ENCODE measurements at regions not wholly inside any gene's neighbourhood (a gene's known extent, or its start where the extent isn't known, plus 50 kb on each side); places are given as distances from the start of the nearest gene placed in this dataset.

- Histone ChIP-seq H3K9me3 (ENCODE audit: low read depth, low read length, poor library complexity, severe bottlenecking) (no peaks in the 10 kb centered on the region), H3K36me3 (ENCODE audit: insufficient read depth, low read length, poor library complexity, severe bottlenecking) (no peaks in the 10 kb centered on the region), H3K27ac (ENCODE audit: low read depth, low read length, poor library complexity, severe bottlenecking) (no peak overlapping the region), H3K4me3 (ENCODE audit: low read depth, low read length, poor library complexity, severe bottlenecking) (no peak overlapping the region), H3K27me3 (replicated peaks; ENCODE audit: insufficient read depth, low read depth, low read length, poor library complexity) (no peaks in the 10 kb centered on the region), H3K4me1 (ENCODE audit: insufficient read depth, low read length, poor library complexity, severe bottlenecking) (no peaks in the 10 kb centered on the region)
- ChIA-PET CTCF (no interaction called here), POLR2A (ENCODE audit: low non-redundant PET) (no interaction called here)
- intact Hi-C loops (cut with micrococcal nuclease; ENCODE audit: unreplicated experiment): no loop called here
- TF ChIP-seq, protein P1, sequence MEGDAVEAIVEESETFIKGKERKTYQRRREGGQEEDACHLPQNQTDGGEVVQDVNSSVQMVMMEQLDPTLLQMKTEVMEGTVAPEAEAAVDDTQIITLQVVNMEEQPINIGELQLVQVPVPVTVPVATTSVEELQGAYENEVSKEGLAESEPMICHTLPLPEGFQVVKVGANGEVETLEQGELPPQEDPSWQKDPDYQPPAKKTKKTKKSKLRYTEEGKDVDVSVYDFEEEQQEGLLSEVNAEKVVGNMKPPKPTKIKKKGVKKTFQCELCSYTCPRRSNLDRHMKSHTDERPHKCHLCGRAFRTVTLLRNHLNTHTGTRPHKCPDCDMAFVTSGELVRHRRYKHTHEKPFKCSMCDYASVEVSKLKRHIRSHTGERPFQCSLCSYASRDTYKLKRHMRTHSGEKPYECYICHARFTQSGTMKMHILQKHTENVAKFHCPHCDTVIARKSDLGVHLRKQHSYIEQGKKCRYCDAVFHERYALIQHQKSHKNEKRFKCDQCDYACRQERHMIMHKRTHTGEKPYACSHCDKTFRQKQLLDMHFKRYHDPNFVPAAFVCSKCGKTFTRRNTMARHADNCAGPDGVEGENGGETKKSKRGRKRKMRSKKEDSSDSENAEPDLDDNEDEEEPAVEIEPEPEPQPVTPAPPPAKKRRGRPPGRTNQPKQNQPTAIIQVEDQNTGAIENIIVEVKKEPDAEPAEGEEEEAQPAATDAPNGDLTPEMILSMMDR (conservative IDR thresholded peaks at IDR 0.05; ENCODE audit: low read depth, low read length): no peak
- no peak for TF ChIP-seq EZH2 (IDR thresholded peaks at IDR 0.05; ENCODE audit: borderline replicate concordance, low read depth, low read length, poor library complexity, severe bottlenecking)
- BruUV-seq (replicated peaks): no TSS peak
- DNase-seq (ENCODE audit: low spot score): no peak
These were observed 179.9 kb upstream of the C11orf87 start for GRCh38 chr11:109241988-109242536.

DNA sequence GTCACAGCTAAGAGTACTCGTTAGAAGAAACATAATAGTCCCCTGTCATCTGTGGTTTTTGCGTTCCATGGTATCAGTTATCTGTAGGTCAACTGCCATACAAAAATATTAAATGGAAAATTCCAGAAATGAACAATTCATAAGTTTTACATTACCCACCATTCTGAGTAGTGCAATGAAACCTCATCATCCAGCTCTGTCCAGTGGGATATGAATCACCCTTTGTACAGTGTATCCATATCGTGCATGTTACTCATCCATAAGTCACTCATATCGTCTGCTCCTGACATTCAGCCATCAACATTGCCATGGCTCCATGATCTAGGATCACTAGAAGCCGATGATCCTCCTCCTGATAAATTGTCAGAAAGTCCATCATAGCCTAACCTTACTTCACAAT is 174.9 kb upstream of the C11orf87 start:
- no peaks in the 10 kb centered on the region for H3K36me3 ChIP-seq (ENCODE audit: insufficient read depth, low read length, poor library complexity, severe bottlenecking)
- TF ChIP-seq EZH2 (IDR thresholded peaks at IDR 0.05; ENCODE audit: borderline replicate concordance, low read depth, low read length, poor library complexity, severe bottlenecking): no peak
- TF ChIP-seq, protein P1 (conservative IDR thresholded peaks at IDR 0.05; ENCODE audit: low read depth, low read length): no peak
- H3K27ac ChIP-seq (ENCODE audit: low read depth, low read length, poor library complexity, severe bottlenecking): no peak overlapping the region
- DNase-seq (ENCODE audit: low spot score): no peak
- intact Hi-C loops (cut with micrococcal nuclease; ENCODE audit: unreplicated experiment): no loop called here
- no peaks in the 10 kb centered on the region for H3K9me3 ChIP-seq (ENCODE audit: low read depth, low read length, poor library complexity, severe bottlenecking)
- no peaks in the 10 kb centered on the region for H3K4me1 ChIP-seq (ENCODE audit: insufficient read depth, low read length, poor library complexity, severe bottlenecking)
- no peaks in the 10 kb centered on the region for H3K27me3 ChIP-seq (replicated peaks; ENCODE audit: insufficient read depth, low read depth, low read length, poor library complexity)
- no TSS peak for BruUV-seq (replicated peaks)
- POLR2A ChIA-PET (ENCODE audit: low non-redundant PET): no interaction called here
- no peak overlapping the region for H3K4me3 ChIP-seq (ENCODE audit: low read depth, low read length, poor library complexity, severe bottlenecking)
- CTCF ChIA-PET: no interaction called here

GRCh38 chr11:109249597-109249996 is 172.4 kb upstream of the C11orf87 start:
- CTCF ChIA-PET: no interaction called here
- no peaks in the 10 kb centered on the region for H3K4me1 ChIP-seq (ENCODE audit: insufficient read depth, low read length, poor library complexity, severe bottlenecking)
- H3K27me3 ChIP-seq (replicated peaks; ENCODE audit: insufficient read depth, low read depth, low read length, poor library complexity): no peaks in the 10 kb centered on the region
- H3K27ac ChIP-seq (ENCODE audit: low read depth, low read length, poor library complexity, severe bottlenecking): no peak overlapping the region
- BruUV-seq (replicated peaks): no TSS peak
- H3K9me3 ChIP-seq (ENCODE audit: low read depth, low read length, poor library complexity, severe bottlenecking): no peaks in the 10 kb centered on the region
- intact Hi-C loops (cut with micrococcal nuclease; ENCODE audit: unreplicated experiment): no loop called here
- TF ChIP-seq, protein P1 (conservative IDR thresholded peaks at IDR 0.05; ENCODE audit: low read depth, low read length): no peak
- TF ChIP-seq EZH2 (IDR thresholded peaks at IDR 0.05; ENCODE audit: borderline replicate concordance, low read depth, low read length, poor library complexity, severe bottlenecking): no peak
- H3K4me3 ChIP-seq (ENCODE audit: low read depth, low read length, poor library complexity, severe bottlenecking): no peak overlapping the region
- POLR2A ChIA-PET (ENCODE audit: low non-redundant PET): no interaction called here
- no peaks in the 10 kb centered on the region for H3K36me3 ChIP-seq (ENCODE audit: insufficient read depth, low read length, poor library complexity, severe bottlenecking)
- no peak for DNase-seq (ENCODE audit: low spot score)

Measured in A673 (cell line).